ENCODE measurements at regions not wholly inside any gene's neighbourhood (a gene's known extent, or its start where the extent isn't known, plus 50 kb on each side); places are given as distances from the start of the nearest gene placed in this dataset.
"Not testable (repeated sequence)": the region's sequence is repeated elsewhere in the genome, so short reads cannot be mapped to it uniquely, and the experiment has no call there.

GRCh38 chr16:60640038-60640437 is 1396.2 kb downstream of the CDH8 start:
- no CpG with 5 or more reads among the region's 3 CpGs for WGBS (ENCODE audit: insufficient coverage, insufficient read length)
- DNase-seq (ENCODE audit: low read depth, low spot score), result no peak
- Histone ChIP-seq H3K9me3 (ENCODE audit: control insufficient read depth, insufficient read depth, low read length) (no peaks in the 10 kb centered on the region), H3K4me1 (ENCODE audit: control insufficient read depth, insufficient read depth, low read length) (peaks cover 3% of the 10 kb centered on the region; the same call in 1 of the 2 replicates), H3K27me3 (ENCODE audit: control insufficient read depth, insufficient read depth, low read length) (no peaks in the 10 kb centered on the region; the same call in 1 of the 2 replicates), H3K27ac (ENCODE audit: low read length) (no peak overlapping the region), H3K4me3 (ENCODE audit: low read length) (no peak overlapping the region), H3K36me3 (ENCODE audit: control insufficient read depth, insufficient read depth, low read length) (no peaks in the 10 kb centered on the region)

- not testable (repeated sequence) for H3K36me3 ChIP-seq (ENCODE audit: control insufficient read depth, insufficient read depth, low read length); H3K4me3 ChIP-seq (ENCODE audit: low read length); H3K9me3 ChIP-seq (ENCODE audit: control insufficient read depth, insufficient read depth, low read length); H3K4me1 ChIP-seq (ENCODE audit: control insufficient read depth, insufficient read depth, low read length); DNase-seq (ENCODE audit: low read depth, low spot score); H3K27ac ChIP-seq (ENCODE audit: low read length); H3K27me3 ChIP-seq (ENCODE audit: control insufficient read depth, insufficient read depth, low read length)
- WGBS (ENCODE audit: insufficient coverage, insufficient read length), result no CpG with 5 or more reads among the region's 5 CpGs
Measured at GRCh38 chr16:60636636-60637035, 1399.6 kb downstream of the CDH8 start.

- peaks cover 3% of the 10 kb centered on the region; the same call in 1 of the 2 replicates for H3K4me1 ChIP-seq (ENCODE audit: control insufficient read depth, insufficient read depth, low read length)
- H3K27ac ChIP-seq (ENCODE audit: low read length), result no peak overlapping the region
- no CpG with 5 or more reads among the region's 5 CpGs for WGBS (ENCODE audit: insufficient coverage, insufficient read length)
- H3K27me3 ChIP-seq (ENCODE audit: control insufficient read depth, insufficient read depth, low read length), result no peaks in the 10 kb centered on the region; the same call in 1 of the 2 replicates
- H3K36me3 ChIP-seq (ENCODE audit: control insufficient read depth, insufficient read depth, low read length), result no peaks in the 10 kb centered on the region
- no peaks in the 10 kb centered on the region for H3K9me3 ChIP-seq (ENCODE audit: control insufficient read depth, insufficient read depth, low read length)
- DNase-seq (ENCODE audit: low read depth, low spot score), result peak; percentile 9
- no peak overlapping the region for H3K4me3 ChIP-seq (ENCODE audit: low read length)
Measured at GRCh38 chr16:60636117-60636516, 1400.1 kb downstream of the CDH8 start.

GRCh38 chr16:60635548-60635947 is 1400.7 kb downstream of the CDH8 start:
- Histone ChIP-seq H3K4me3 (ENCODE audit: low read length) (no peak overlapping the region), H3K9me3 (ENCODE audit: control insufficient read depth, insufficient read depth, low read length) (no peaks in the 10 kb centered on the region), H3K4me1 (ENCODE audit: control insufficient read depth, insufficient read depth, low read length) (peaks cover 3% of the 10 kb centered on the region; the same call in 1 of the 2 replicates), H3K27ac (ENCODE audit: low read length) (no peak overlapping the region), H3K36me3 (ENCODE audit: control insufficient read depth, insufficient read depth, low read length) (no peaks in the 10 kb centered on the region), H3K27me3 (ENCODE audit: control insufficient read depth, insufficient read depth, low read length) (no peaks in the 10 kb centered on the region; the same call in 1 of the 2 replicates)
- no peak for DNase-seq (ENCODE audit: low read depth, low spot score)
- WGBS (ENCODE audit: insufficient coverage, insufficient read length), result no CpG with 5 or more reads among the region's 1 CpG

GRCh38 chr16:60611844-60612243 is 1424.4 kb downstream of the CDH8 start:
- Histone ChIP-seq H3K4me3 (ENCODE audit: low read length) (no peak overlapping the region), H3K9me3 (ENCODE audit: control insufficient read depth, insufficient read depth, low read length) (no peaks in the 10 kb centered on the region), H3K27me3 (ENCODE audit: control insufficient read depth, insufficient read depth, low read length) (no peaks in the 10 kb centered on the region), H3K4me1 (ENCODE audit: control insufficient read depth, insufficient read depth, low read length) (no peaks in the 10 kb centered on the region; the same call in 1 of the 2 replicates), H3K27ac (ENCODE audit: low read length) (no peak overlapping the region), H3K36me3 (ENCODE audit: control insufficient read depth, insufficient read depth, low read length) (no peaks in the 10 kb centered on the region)
- no peak for DNase-seq (ENCODE audit: low read depth, low spot score)

- no peaks in the 10 kb centered on the region for H3K36me3 ChIP-seq (ENCODE audit: control insufficient read depth, insufficient read depth, low read length)
- H3K27me3 ChIP-seq (ENCODE audit: control insufficient read depth, insufficient read depth, low read length), result no peaks in the 10 kb centered on the region
- H3K4me1 ChIP-seq (ENCODE audit: control insufficient read depth, insufficient read depth, low read length), result peaks cover 2% of the 10 kb centered on the region; the same call in 1 of the 2 replicates
- no peaks in the 10 kb centered on the region for H3K9me3 ChIP-seq (ENCODE audit: control insufficient read depth, insufficient read depth, low read length)
- no peak overlapping the region for H3K27ac ChIP-seq (ENCODE audit: low read length)
- no CpG with 5 or more reads among the region's 2 CpGs for WGBS (ENCODE audit: insufficient coverage, insufficient read length)
- DNase-seq (ENCODE audit: low read depth, low spot score), result no peak
- no peak overlapping the region for H3K4me3 ChIP-seq (ENCODE audit: low read length)
Measured at GRCh38 chr16:60608971-60609370, 1427.3 kb downstream of the CDH8 start.

- not testable (repeated sequence) for H3K9me3 ChIP-seq (ENCODE audit: control insufficient read depth, insufficient read depth, low read length); H3K27me3 ChIP-seq (ENCODE audit: control insufficient read depth, insufficient read depth, low read length); H3K4me3 ChIP-seq (ENCODE audit: low read length); H3K4me1 ChIP-seq (ENCODE audit: control insufficient read depth, insufficient read depth, low read length); DNase-seq (ENCODE audit: low read depth, low spot score); H3K36me3 ChIP-seq (ENCODE audit: control insufficient read depth, insufficient read depth, low read length); H3K27ac ChIP-seq (ENCODE audit: low read length)
- no CpG with 5 or more reads among the region's 3 CpGs for WGBS (ENCODE audit: insufficient coverage, insufficient read length)
Measured at GRCh38 chr16:60605652-60606051, 1430.6 kb downstream of the CDH8 start.

- Histone ChIP-seq H3K4me3 (ENCODE audit: low read length) (no peak overlapping the region), H3K27ac (ENCODE audit: low read length) (no peak overlapping the region), H3K36me3 (ENCODE audit: control insufficient read depth, insufficient read depth, low read length) (no peaks in the 10 kb centered on the region), H3K9me3 (ENCODE audit: control insufficient read depth, insufficient read depth, low read length) (no peaks in the 10 kb centered on the region), H3K4me1 (ENCODE audit: control insufficient read depth, insufficient read depth, low read length) (peaks cover 2% of the 10 kb centered on the region; the same call in 1 of the 2 replicates), H3K27me3 (ENCODE audit: control insufficient read depth, insufficient read depth, low read length) (no peaks in the 10 kb centered on the region)
- no CpG with 5 or more reads among the region's 3 CpGs for WGBS (ENCODE audit: insufficient coverage, insufficient read length)
- DNase-seq (ENCODE audit: low read depth, low spot score), result no peak
Measured at GRCh38 chr16:60605176-60605575, 1431.1 kb downstream of the CDH8 start.

GRCh38 chr16:60586493-60586892 is 1449.7 kb downstream of the CDH8 start:
- Histone ChIP-seq H3K27ac (ENCODE audit: low read length) (no peak overlapping the region), H3K9me3 (ENCODE audit: control insufficient read depth, insufficient read depth, low read length) (no peaks in the 10 kb centered on the region), H3K4me3 (ENCODE audit: low read length) (no peak overlapping the region), H3K4me1 (ENCODE audit: control insufficient read depth, insufficient read depth, low read length) (no peaks in the 10 kb centered on the region), H3K36me3 (ENCODE audit: control insufficient read depth, insufficient read depth, low read length) (no peaks in the 10 kb centered on the region), H3K27me3 (ENCODE audit: control insufficient read depth, insufficient read depth, low read length) (no peaks in the 10 kb centered on the region)
- DNase-seq (ENCODE audit: low read depth, low spot score), result no peak
- no CpG with 5 or more reads among the region's 2 CpGs for WGBS (ENCODE audit: insufficient coverage, insufficient read length)

- H3K9me3 ChIP-seq (ENCODE audit: control insufficient read depth, insufficient read depth, low read length), result no peaks in the 10 kb centered on the region
- WGBS (ENCODE audit: insufficient coverage, insufficient read length), result no CpG with 5 or more reads among the region's 4 CpGs
- H3K4me3 ChIP-seq (ENCODE audit: low read length), result no peak overlapping the region
- H3K27ac ChIP-seq (ENCODE audit: low read length), result no peak overlapping the region
- H3K36me3 ChIP-seq (ENCODE audit: control insufficient read depth, insufficient read depth, low read length), result no peaks in the 10 kb centered on the region
- H3K4me1 ChIP-seq (ENCODE audit: control insufficient read depth, insufficient read depth, low read length), result no peaks in the 10 kb centered on the region
- no peak for DNase-seq (ENCODE audit: low read depth, low spot score)
- H3K27me3 ChIP-seq (ENCODE audit: control insufficient read depth, insufficient read depth, low read length), result no peaks in the 10 kb centered on the region
Measured at GRCh38 chr16:60582528-60582927, 1453.7 kb downstream of the CDH8 start.

GRCh38 chr16:60566901-60567300 is 1469.3 kb downstream of the CDH8 start:
- DNase-seq (ENCODE audit: low read depth, low spot score), result no peak
- H3K36me3 ChIP-seq (ENCODE audit: control insufficient read depth, insufficient read depth, low read length), result no peaks in the 10 kb centered on the region
- H3K27ac ChIP-seq (ENCODE audit: low read length), result no peak overlapping the region
- no peaks in the 10 kb centered on the region for H3K4me1 ChIP-seq (ENCODE audit: control insufficient read depth, insufficient read depth, low read length)
- no peaks in the 10 kb centered on the region for H3K27me3 ChIP-seq (ENCODE audit: control insufficient read depth, insufficient read depth, low read length)
- H3K4me3 ChIP-seq (ENCODE audit: low read length), result no peak overlapping the region
- no peaks in the 10 kb centered on the region for H3K9me3 ChIP-seq (ENCODE audit: control insufficient read depth, insufficient read depth, low read length)
